IMR-90 (cell line): ENCODE measurements at regions not wholly inside any gene's neighbourhood (a gene's known extent, or its start where the extent isn't known, plus 50 kb on each side); places are given as distances from the start of the nearest gene placed in this dataset.

Experiments used
- ATAC-seq: fragments of 200-7000 bp; cut with Tn5 transposase; 2 replicates; pipeline ENCODE4 v1.9.1; 2020; ENCODE audit warnings: low read depth, mild to moderate bottlenecking, moderate library complexity
- BruUV-seq: library from RNA; stranded (reverse); fragments of 400-500 nt; replicated peaks from 2 replicates; lab custom pipeline; 2021; lab: Mats Ljungman, UMichigan
- CTCF ChIA-PET: fragments of 300-600 bp; formaldehyde crosslinking; extraction: SDS; loops from one replicate; lab custom pipeline; 2021; ENCODE audit warnings: antibody characterized with exemption; lab: Yijun Ruan, JAX
- POLR2A ChIA-PET: fragments of 300-600 bp; sonication (Branson Sonifier 250); formaldehyde crosslinking; loops from one replicate; lab custom pipeline; 2022; ENCODE audit warnings: antibody characterized with exemption; ENCODE audit not compliant: unreplicated experiment; lab: Charles Lee
- DNase-seq: peaks from one replicate; pipeline ENCODE4 v3.0.0; 2013
- H2AFZ ChIP-seq: replicated peaks from 2 replicates; pipeline ENCODE3; 2013; ENCODE audit warnings: low read length, mild to moderate bottlenecking; ENCODE audit not compliant: poor library complexity
- H2AK5ac ChIP-seq: 2 replicates; pipeline ENCODE4 v1.6.1; 2013; ENCODE audit warnings: low read depth, low read length, inconsistent platforms
- H2AK9ac ChIP-seq: replicated peaks from 2 replicates; pipeline ENCODE3; 2013; ENCODE audit warnings: mild to moderate bottlenecking, low read depth, low read length, moderate library complexity; ENCODE audit not compliant: poor library complexity
- H2BK120ac ChIP-seq: 2 replicates; pipeline ENCODE4 v1.6.1; 2013; ENCODE audit warnings: low read depth, low read length, inconsistent platforms
- H2BK15ac ChIP-seq: 3 replicates; pipeline ENCODE4 v1.6.1; 2013; ENCODE audit warnings: low read depth, low read length, inconsistent platforms
- H2BK20ac ChIP-seq: 2 replicates; pipeline ENCODE4 v1.6.1; 2013; ENCODE audit warnings: low read depth, mild to moderate bottlenecking, inconsistent platforms, low read length, moderate library complexity
- H2BK5ac ChIP-seq: 2 replicates; pipeline ENCODE4 v1.6.1; 2013; ENCODE audit warnings: mild to moderate bottlenecking, low read depth, low read length, inconsistent platforms; ENCODE audit not compliant: poor library complexity, severe bottlenecking
- H3K14ac ChIP-seq: replicated peaks from 2 replicates; pipeline ENCODE4 v1.6.1; 2013; ENCODE audit warnings: low read depth, low read length, inconsistent platforms
- H3K18ac ChIP-seq: 2 replicates; pipeline ENCODE4 v1.6.1; 2013; ENCODE audit warnings: low read depth, low read length, control low read depth
- H3K23ac ChIP-seq: 2 replicates; pipeline ENCODE4 v1.6.1; 2013; ENCODE audit warnings: low read depth, low read length, inconsistent platforms
- H3K27ac ChIP-seq: 2 replicates; pipeline ENCODE4 v1.5.1; 2013; ENCODE audit warnings: mild to moderate bottlenecking, control low read depth, low read length; ENCODE audit not compliant: insufficient read depth
- H3K27me3 ChIP-seq: 2 replicates; pipeline ENCODE4 v1.6.1; 2013; ENCODE audit warnings: low read length; ENCODE audit not compliant: control insufficient read depth, insufficient read depth
- H3K36me3 ChIP-seq: 2 replicates; pipeline ENCODE4 v1.6.1; 2013; ENCODE audit warnings: low read length, mixed read lengths; ENCODE audit not compliant: control insufficient read depth, insufficient read depth
- H3K4ac ChIP-seq: 2 replicates; pipeline ENCODE4 v1.6.1; 2013; ENCODE audit warnings: low read depth, low read length, inconsistent platforms
- H3K4me1 ChIP-seq: 2 replicates; pipeline ENCODE4 v1.6.1; 2013; ENCODE audit warnings: low read length, mixed read lengths; ENCODE audit not compliant: control insufficient read depth, insufficient read depth
- H3K4me2 ChIP-seq: 2 replicates; pipeline ENCODE4 v1.6.1; 2013; ENCODE audit warnings: low read depth, mild to moderate bottlenecking, control low read depth, low read length, moderate library complexity
- H3K4me3 ChIP-seq: 2 replicates; pipeline ENCODE4 v1.5.1; 2013; ENCODE audit warnings: low read depth, mild to moderate bottlenecking, control low read depth, low read length, moderate library complexity; ENCODE audit not compliant: insufficient read depth
- H3K56ac ChIP-seq: 2 replicates; pipeline ENCODE4 v1.6.1; 2013; ENCODE audit warnings: low read length, inconsistent platforms; ENCODE audit not compliant: insufficient read depth; ENCODE audit errors: extremely low read depth
- H3K79me1 ChIP-seq, 2 experiments: 2 replicates each; pipeline ENCODE4 v1.6.1; 2013; ENCODE audit warnings: low read length in 2 of 2, inconsistent platforms in 1 of 2, low read depth in 1 of 2
- H3K9ac ChIP-seq: 2 replicates; pipeline ENCODE4 v1.6.1; 2013; ENCODE audit warnings: low read depth, low read length, control low read depth
- H3K9me1 ChIP-seq: 2 replicates; pipeline ENCODE4 v1.6.1; 2013; ENCODE audit warnings: low read length, inconsistent platforms; ENCODE audit not compliant: insufficient read depth
- H3K9me3 ChIP-seq: 2 replicates; pipeline ENCODE4 v1.6.1; 2013; ENCODE audit warnings: low read length; ENCODE audit not compliant: control insufficient read depth, insufficient read depth
- H4K20me1 ChIP-seq: 2 replicates; pipeline ENCODE4 v1.6.1; 2013; ENCODE audit warnings: low read length, inconsistent platforms; ENCODE audit not compliant: insufficient read depth
- H4K5ac ChIP-seq: 2 replicates; pipeline ENCODE4 v1.6.1; 2013; ENCODE audit warnings: mild to moderate bottlenecking, low read depth, low read length, control low read depth
- H4K8ac ChIP-seq, 2 experiments: 2 replicates each; pipeline ENCODE4 v1.6.1; 2013; ENCODE audit warnings: low read depth in 2 of 2, low read length in 2 of 2, control low read depth in 1 of 2, inconsistent platforms in 1 of 2
- H4K91ac ChIP-seq: 2 replicates; pipeline ENCODE4 v1.6.1; 2013; ENCODE audit warnings: low read depth, low read length, inconsistent platforms; ENCODE audit not compliant: insufficient read depth
- BHLHE40 ChIP-seq: fragments of 150-350 bp; IDR thresholded peaks from 2 replicates; pipeline ENCODE4 v1.6.1; 2016; ENCODE audit warnings: mild to moderate bottlenecking, low read depth, low read length
- CEBPB ChIP-seq: IDR thresholded peaks from 2 replicates; pipeline ENCODE4 v1.6.1; 2012; ENCODE audit warnings: low read depth, low read length, improper control_type of control experiment
- ELK1 ChIP-seq: fragments of 150-350 bp; IDR thresholded peaks from 2 replicates; pipeline ENCODE4 v1.6.1; 2016; ENCODE audit warnings: low read depth, mild to moderate bottlenecking, low read length, moderate library complexity, borderline replicate concordance
- MAFK ChIP-seq: IDR thresholded peaks from 2 replicates; pipeline ENCODE4 v1.6.1; 2012; ENCODE audit warnings: low read depth, low read length, improper control_type of control experiment
- MAZ ChIP-seq: IDR thresholded peaks from 2 replicates; pipeline ENCODE4 v1.6.1; 2012; ENCODE audit warnings: low read depth, mild to moderate bottlenecking, low read length, improper control_type of control experiment, moderate library complexity, borderline replicate concordance
- RAD21 ChIP-seq: IDR thresholded peaks from 2 replicates; pipeline ENCODE4 v1.6.1; 2012; ENCODE audit warnings: low read length, improper control_type of control experiment
- RCOR1 ChIP-seq: IDR thresholded peaks from 2 replicates; pipeline ENCODE4 v1.6.1; 2012; ENCODE audit warnings: mild to moderate bottlenecking, low read length, improper control_type of control experiment; ENCODE audit not compliant: insufficient replicate concordance
- USF2 ChIP-seq: fragments of 150-350 bp; IDR thresholded peaks from 2 replicates; pipeline ENCODE4 v1.6.1; 2017; ENCODE audit warnings: mild to moderate bottlenecking, antibody characterized with exemption, low read length, low read depth
- WGBS, 2 experiments: methylation state at CpG; one replicate each; pipeline versions ENCODE4 v1.1.5 to v1.1.7; 2013; ENCODE audit warnings: missing lambda C conversion rate in 2 of 2; ENCODE audit not compliant: insufficient read length in 1 of 2; ENCODE audit errors: extremely low coverage in 2 of 2; 5-methylcytosine and 5-hydroxymethylcytosine counted together
- dilution Hi-C: fragments of 300-500 bp; cut with HindIII; formaldehyde crosslinking; loops from one replicate; pipeline ENCODE4 v1.14.3; 2018; ENCODE audit warnings: low sequenced_read_pairs; ENCODE audit not compliant: unreplicated experiment
- in situ Hi-C: fragments of 300-500 bp; cut with MboI; formaldehyde crosslinking; loops from 3 replicates; pipeline ENCODE4 v1.14.3; 2019; ENCODE audit warnings: low sequenced_read_pairs, inconsistent platforms, mixed read lengths
- intact Hi-C: fragments of 100-400 bp; cut with micrococcal nuclease; formaldehyde crosslinking; loops from 2 replicates; pipeline ENCODE4 v1.10.0; 2022

DNA sequence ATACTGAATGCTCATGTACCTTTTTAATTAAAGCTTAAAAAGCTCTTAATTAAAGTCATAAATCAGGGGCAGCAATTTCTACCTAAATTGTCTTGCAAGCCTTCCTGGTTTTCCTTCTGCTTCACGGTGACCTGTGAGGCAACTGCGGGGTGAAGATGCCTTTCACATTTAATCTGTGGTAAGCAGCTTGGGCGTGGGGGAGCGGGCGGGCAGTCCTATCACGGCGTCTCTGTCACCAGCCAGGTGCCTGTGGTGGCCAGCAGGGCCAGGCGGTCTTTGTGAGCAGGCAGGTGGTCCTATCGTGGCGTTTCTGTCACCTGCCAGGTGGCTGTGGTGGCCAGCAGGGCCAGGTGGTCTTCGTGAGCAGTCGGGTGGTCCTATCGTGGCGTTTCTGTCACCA, 269.2 kb upstream of the PPP2R2D start:
- Histone ChIP-seq H4K5ac (no peak overlapping the region), H2BK15ac (no peak overlapping the region), H4K91ac (no peak overlapping the region), H3K4ac (no peak overlapping the region), H3K4me1 (no peaks in the 10 kb centered on the region), H2BK120ac (no peak overlapping the region), H2AK9ac (no peak overlapping the region), H3K9me1 (no peaks in the 10 kb centered on the region), H3K27me3 (no peaks in the 10 kb centered on the region), H3K4me2 (no peak overlapping the region), H2BK20ac (no peak overlapping the region), H3K9me3 (peaks cover 28% of the 10 kb centered on the region), H3K14ac (no peak overlapping the region), H3K4me3 (no peak overlapping the region), H3K36me3 (no peaks in the 10 kb centered on the region), H4K20me1 (no peaks in the 10 kb centered on the region), H2AK5ac (no peak overlapping the region), H3K23ac (no peak overlapping the region), H2BK5ac (no peak overlapping the region), H3K79me1 (no peaks in the 10 kb centered on the region), H3K18ac (no peak overlapping the region), H4K8ac (no peak overlapping the region), H2AFZ (no peak overlapping the region), H3K9ac (no peak overlapping the region), H3K56ac (no peak overlapping the region), H3K27ac (no peak overlapping the region)
- DNase-seq (no peak), ATAC-seq (no peak)
- ChIA-PET CTCF (no interaction called here), POLR2A (no interaction called here)
- intact Hi-C loops: no loop called here
- no peak for TF ChIP-seq BHLHE40
- TF ChIP-seq CEBPB: no peak
- TF ChIP-seq USF2: no peak
- no peak for TF ChIP-seq MAZ
- TF ChIP-seq MAFK: no peak
- no peak for TF ChIP-seq RCOR1
- TF ChIP-seq ELK1: no peak
- no peak for TF ChIP-seq RAD21
- 57% methylated on average over 9 of the region's 14 CpGs; no CpG with 5 or more reads in 1 of the 2 experiments for WGBS, 2 experiments
- dilution Hi-C loops: no loop called here
- in situ Hi-C loops: no loop called here
- no TSS peak for BruUV-seq
